DND-41 (cell line): ENCODE measurements at regions not wholly inside any gene's neighbourhood (a gene's known extent, or its start where the extent isn't known, plus 50 kb on each side); places are given as distances from the start of the nearest gene placed in this dataset.

Experiments
- ATAC-seq: fragments of 200-7000 bp; cut with Tn5 transposase; 3 replicates; pipeline ENCODE4 v1.9.1; 2021; ENCODE audit warnings: low read depth; ENCODE audit not compliant: insufficient read depth
- DNase-seq: peaks from one replicate; pipeline ENCODE4 v3.0.0-alpha.2; 2020
- H2AFZ ChIP-seq: 2 replicates; pipeline ENCODE4 v1.6.0; 2012; ENCODE audit warnings: low read depth, low read length
- H3K27ac ChIP-seq: 2 replicates; pipeline ENCODE4 v1.5.1; 2012; ENCODE audit warnings: low read length, inconsistent platforms
- H3K27me3 ChIP-seq: fragments of 200-600 bp; sonication (generic); 2 replicates; pipeline ENCODE4 v1.6.0; 2012; ENCODE audit warnings: low read length, mild to moderate bottlenecking, inconsistent platforms; ENCODE audit not compliant: insufficient read depth, poor library complexity
- H3K36me3 ChIP-seq: 2 replicates; pipeline ENCODE4 v1.5.1; 2012; ENCODE audit warnings: low read length, inconsistent platforms; ENCODE audit not compliant: insufficient read depth
- H3K4me1 ChIP-seq: 2 replicates; pipeline ENCODE4 v1.5.1; 2012; ENCODE audit warnings: mild to moderate bottlenecking, low read length; ENCODE audit not compliant: insufficient read depth
- H3K4me2 ChIP-seq: 2 replicates; pipeline ENCODE4 v1.6.0; 2012; ENCODE audit warnings: mild to moderate bottlenecking, moderate library complexity, low read length, inconsistent platforms; ENCODE audit not compliant: insufficient read depth
- H3K4me3 ChIP-seq, 2 experiments: fragments of 200-600 bp in 1 of 2; shearing (Covaris generic) in 1 of 2; 2 replicates each; pipeline ENCODE4 v1.5.1; 2012 to 2016; ENCODE audit warnings: inconsistent platforms in 2 of 2, low read length in 2 of 2, mild to moderate bottlenecking in 2 of 2, low read depth in 1 of 2, moderate library complexity in 1 of 2
- H3K79me2 ChIP-seq: 2 replicates; pipeline ENCODE4 v1.6.0; 2012; ENCODE audit warnings: low read length, inconsistent platforms; ENCODE audit not compliant: insufficient read depth
- H3K9ac ChIP-seq: 2 replicates; pipeline ENCODE4 v1.6.0; 2012; ENCODE audit warnings: low read depth, mild to moderate bottlenecking, inconsistent platforms, low read length, moderate library complexity
- H3K9me3 ChIP-seq: 2 replicates; pipeline ENCODE4 v1.5.1; 2012; ENCODE audit warnings: low read length, moderate library complexity, mild to moderate bottlenecking, inconsistent platforms; ENCODE audit not compliant: insufficient read depth, severe bottlenecking
- H4K20me1 ChIP-seq: 2 replicates; pipeline ENCODE4 v1.6.0; 2012; ENCODE audit warnings: low read length; ENCODE audit not compliant: insufficient read depth
- CTCF ChIP-seq: IDR thresholded peaks from 2 replicates; pipeline ENCODE4 v1.5.1; 2012; ENCODE audit warnings: borderline replicate concordance, low read length, moderate library complexity, mild to moderate bottlenecking; ENCODE audit not compliant: poor library complexity, severe bottlenecking; ENCODE audit errors: extremely low read depth
- EZH2 ChIP-seq: IDR thresholded peaks from 3 replicates; pipeline ENCODE4 v1.6.1; 2012; ENCODE audit warnings: borderline replicate concordance, low read depth, mild to moderate bottlenecking, moderate library complexity, low read length, inconsistent platforms; ENCODE audit not compliant: severe bottlenecking

- Histone ChIP-seq H3K4me2 (no peak overlapping the region), H3K27me3 (no peaks in the 10 kb centered on the region), H3K36me3 (no peaks in the 10 kb centered on the region), H3K9me3 (no peaks in the 10 kb centered on the region), H3K79me2 (no peaks in the 10 kb centered on the region), H4K20me1 (no peaks in the 10 kb centered on the region), H3K9ac (no peak overlapping the region), H3K27ac (no peak overlapping the region), H3K4me1 (no peaks in the 10 kb centered on the region), H2AFZ (no peak overlapping the region), H3K4me3 (no peak overlapping the region)
- TF ChIP-seq EZH2 (no peak), CTCF (no peak)
- no peak for DNase-seq
- no peak for ATAC-seq
Measured at GRCh38 chr17:72223866-72224291, 103.1 kb downstream of the SOX9 start.

- no peak overlapping the region for H2AFZ ChIP-seq
- no peak overlapping the region for H3K4me3 ChIP-seq
- ATAC-seq (no peak), DNase-seq (no peak)
- no peaks in the 10 kb centered on the region for H3K9me3 ChIP-seq
- H3K36me3 ChIP-seq, result no peaks in the 10 kb centered on the region
- H3K9ac ChIP-seq, result no peak overlapping the region
- no peaks in the 10 kb centered on the region for H3K79me2 ChIP-seq
- no peak overlapping the region for H3K27ac ChIP-seq
- H3K27me3 ChIP-seq, result no peaks in the 10 kb centered on the region
- no peaks in the 10 kb centered on the region for H4K20me1 ChIP-seq
- H3K4me1 ChIP-seq, result no peaks in the 10 kb centered on the region
- no peak for TF ChIP-seq CTCF
- TF ChIP-seq EZH2, result no peak
- no peak overlapping the region for H3K4me2 ChIP-seq
Measured at GRCh38 chr17:72226322-72226721, 105.5 kb downstream of the SOX9 start.

GRCh38 chr17:72233986-72234385 is 113.2 kb downstream of the SOX9 start:
- Histone ChIP-seq H3K4me3 (no peak overlapping the region), H3K9ac (no peak overlapping the region), H3K79me2 (no peaks in the 10 kb centered on the region), H3K27ac (no peak overlapping the region), H4K20me1 (no peaks in the 10 kb centered on the region), H3K4me1 (no peaks in the 10 kb centered on the region), H3K4me2 (no peak overlapping the region), H3K9me3 (no peaks in the 10 kb centered on the region), H3K27me3 (no peaks in the 10 kb centered on the region), H3K36me3 (no peaks in the 10 kb centered on the region), H2AFZ (no peak overlapping the region)
- no peak for TF ChIP-seq EZH2
- no peak for TF ChIP-seq CTCF
- DNase-seq (no peak), ATAC-seq (no peak)

GRCh38 chr17:72234985-72235384 is 114.2 kb downstream of the SOX9 start:
- TF ChIP-seq EZH2 (no peak), CTCF (no peak)
- Histone ChIP-seq H3K9ac (no peak overlapping the region), H3K79me2 (no peaks in the 10 kb centered on the region)

More at GRCh38 chr17:72234985-72235384, 114.2 kb downstream of the SOX9 start:
- no peak overlapping the region for H3K27ac ChIP-seq
- H3K4me1 ChIP-seq, result no peaks in the 10 kb centered on the region
- DNase-seq, result no peak
- no peaks in the 10 kb centered on the region for H3K9me3 ChIP-seq
- no peak for ATAC-seq
- no peak overlapping the region for H2AFZ ChIP-seq
- no peaks in the 10 kb centered on the region for H3K36me3 ChIP-seq
- no peak overlapping the region for H3K4me3 ChIP-seq
- H4K20me1 ChIP-seq, result no peaks in the 10 kb centered on the region
- no peaks in the 10 kb centered on the region for H3K27me3 ChIP-seq
- H3K4me2 ChIP-seq, result no peak overlapping the region
